ENCODE measurements at regions not wholly inside any gene's neighbourhood (a gene's known extent, or its start where the extent isn't known, plus 50 kb on each side); places are given as distances from the start of the nearest gene placed in this dataset.

- no peak overlapping the region for H3K4me3 Mint-ChIP-seq
- H3K36me3 Mint-ChIP-seq (ENCODE audit: low read depth): no peaks in the 10 kb centered on the region
- H3K4me1 Mint-ChIP-seq (ENCODE audit: low read depth): peaks cover 5% of the 10 kb centered on the region; the same call in 1 of the 2 replicates
- H3K27ac Mint-ChIP-seq: no peak overlapping the region
- DNase-seq: no peak
- no peak for TF ChIP-seq CTCF (IDR thresholded peaks at IDR 0.05)
- no peaks in the 10 kb centered on the region for H3K27me3 Mint-ChIP-seq (ENCODE audit: insufficient read depth)
- H3K9me3 Mint-ChIP-seq: no peaks in the 10 kb centered on the region
These were observed 286.5 kb upstream of the B3GALT2 start for GRCh38 chr1:193472838-193473398.

- no peaks in the 10 kb centered on the region for H3K27me3 Mint-ChIP-seq (ENCODE audit: insufficient read depth)
- H3K36me3 Mint-ChIP-seq (ENCODE audit: low read depth): no peaks in the 10 kb centered on the region
- peaks cover 5% of the 10 kb centered on the region; the same call in 1 of the 2 replicates for H3K4me1 Mint-ChIP-seq (ENCODE audit: low read depth)
- no peak overlapping the region for H3K27ac Mint-ChIP-seq
- H3K4me3 Mint-ChIP-seq: no peak overlapping the region
- DNase-seq: no peak
- H3K9me3 Mint-ChIP-seq: no peaks in the 10 kb centered on the region
- no peak for TF ChIP-seq CTCF (IDR thresholded peaks at IDR 0.05)
These were observed 286.0 kb upstream of the B3GALT2 start for GRCh38 chr1:193472430-193472829.

GRCh38 chr1:193471981-193472380 lies 285.6 kb upstream of the B3GALT2 start:
- Mint-ChIP-seq H3K4me3 (no peak overlapping the region), H3K4me1 (ENCODE audit: low read depth) (peaks cover 5% of the 10 kb centered on the region; the same call in 1 of the 2 replicates)
- no peak for DNase-seq

GRCh38 chr1:193463326-193463932 lies 277.0 kb upstream of the B3GALT2 start:
- no peak overlapping the region for H3K4me3 Mint-ChIP-seq
- peaks cover 7% of the 10 kb centered on the region; the same call in 1 of the 2 replicates for H3K4me1 Mint-ChIP-seq (ENCODE audit: low read depth)
- no peak overlapping the region for H3K27ac Mint-ChIP-seq
- no peaks in the 10 kb centered on the region for H3K36me3 Mint-ChIP-seq (ENCODE audit: low read depth)
- no peaks in the 10 kb centered on the region for H3K27me3 Mint-ChIP-seq (ENCODE audit: insufficient read depth)
- DNase-seq: no peak
- H3K9me3 Mint-ChIP-seq: no peaks in the 10 kb centered on the region
- no peak for TF ChIP-seq CTCF (IDR thresholded peaks at IDR 0.05)

More at GRCh38 chr1:193471981-193472380, 285.6 kb upstream of the B3GALT2 start:
- Mint-ChIP-seq H3K36me3 (ENCODE audit: low read depth) (no peaks in the 10 kb centered on the region), H3K27ac (no peak overlapping the region), H3K9me3 (no peaks in the 10 kb centered on the region), H3K27me3 (ENCODE audit: insufficient read depth) (no peaks in the 10 kb centered on the region)
- TF ChIP-seq CTCF (IDR thresholded peaks at IDR 0.05): no peak

- no peak overlapping the region for H3K27ac Mint-ChIP-seq
- peaks cover 7% of the 10 kb centered on the region; the same call in 1 of the 2 replicates for H3K4me1 Mint-ChIP-seq (ENCODE audit: low read depth)
- H3K4me3 Mint-ChIP-seq: peak overlapping the region; percentile 18; the same call in 1 of the 2 replicates
- no peaks in the 10 kb centered on the region for H3K36me3 Mint-ChIP-seq (ENCODE audit: low read depth)
- no peak for DNase-seq
- H3K27me3 Mint-ChIP-seq (ENCODE audit: insufficient read depth): no peaks in the 10 kb centered on the region
- H3K9me3 Mint-ChIP-seq: no peaks in the 10 kb centered on the region
- TF ChIP-seq CTCF (IDR thresholded peaks at IDR 0.05): no peak
These were observed 276.4 kb upstream of the B3GALT2 start for GRCh38 chr1:193462629-193463320.
